ENCODE measurements at regions not wholly inside any gene's neighbourhood (a gene's known extent, or its start where the extent isn't known, plus 50 kb on each side); places are given as distances from the start of the nearest gene placed in this dataset.

DNA sequence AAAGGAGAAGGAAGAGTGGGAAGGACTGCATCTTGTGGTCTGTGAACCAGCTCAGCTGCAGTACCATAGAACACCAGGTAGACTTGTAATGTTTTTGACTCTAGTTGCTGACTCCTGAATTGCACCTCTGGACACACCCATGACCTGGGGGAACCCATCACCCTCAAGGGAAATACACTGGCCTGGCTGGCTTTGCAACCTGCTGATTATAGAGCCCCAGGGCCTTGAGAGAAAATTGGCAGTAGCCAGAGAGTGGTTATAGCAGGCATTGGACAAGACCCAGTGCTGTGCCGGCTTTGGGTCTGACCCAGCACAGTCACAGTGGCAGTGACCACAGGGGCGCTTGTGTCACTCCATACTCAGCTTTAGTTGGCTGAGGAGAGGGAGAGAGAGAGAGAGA is 902.3 kb downstream of the GRID1 start:
- TF ChIP-seq, protein P1, sequence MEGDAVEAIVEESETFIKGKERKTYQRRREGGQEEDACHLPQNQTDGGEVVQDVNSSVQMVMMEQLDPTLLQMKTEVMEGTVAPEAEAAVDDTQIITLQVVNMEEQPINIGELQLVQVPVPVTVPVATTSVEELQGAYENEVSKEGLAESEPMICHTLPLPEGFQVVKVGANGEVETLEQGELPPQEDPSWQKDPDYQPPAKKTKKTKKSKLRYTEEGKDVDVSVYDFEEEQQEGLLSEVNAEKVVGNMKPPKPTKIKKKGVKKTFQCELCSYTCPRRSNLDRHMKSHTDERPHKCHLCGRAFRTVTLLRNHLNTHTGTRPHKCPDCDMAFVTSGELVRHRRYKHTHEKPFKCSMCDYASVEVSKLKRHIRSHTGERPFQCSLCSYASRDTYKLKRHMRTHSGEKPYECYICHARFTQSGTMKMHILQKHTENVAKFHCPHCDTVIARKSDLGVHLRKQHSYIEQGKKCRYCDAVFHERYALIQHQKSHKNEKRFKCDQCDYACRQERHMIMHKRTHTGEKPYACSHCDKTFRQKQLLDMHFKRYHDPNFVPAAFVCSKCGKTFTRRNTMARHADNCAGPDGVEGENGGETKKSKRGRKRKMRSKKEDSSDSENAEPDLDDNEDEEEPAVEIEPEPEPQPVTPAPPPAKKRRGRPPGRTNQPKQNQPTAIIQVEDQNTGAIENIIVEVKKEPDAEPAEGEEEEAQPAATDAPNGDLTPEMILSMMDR (IDR thresholded peaks at IDR 0.05) = no peak
- no peak for TF ChIP-seq EP300 (IDR thresholded peaks at IDR 0.05)
- no peak for TF ChIP-seq POLR2A (IDR thresholded peaks at IDR 0.05)
- TF ChIP-seq POLR2AphosphoS5 (IDR thresholded peaks at IDR 0.05) = no peak
- Histone ChIP-seq H3K27ac (no peak overlapping the region), H3K36me3 (no peaks in the 10 kb centered on the region), H3K4me3 (no peak overlapping the region), H3K9me3 (no peaks in the 10 kb centered on the region), H3K4me1 (no peaks in the 10 kb centered on the region), H3K27me3 (no peaks in the 10 kb centered on the region)
- WGBS, 2 donors (ENCODE audit: low coverage in 1 of 2) = 76% methylated on average over 2 of the region's 2 CpGs; no CpG with 5 or more reads in 1 of the 2 donors
- ATAC-seq = no peak

DNA sequence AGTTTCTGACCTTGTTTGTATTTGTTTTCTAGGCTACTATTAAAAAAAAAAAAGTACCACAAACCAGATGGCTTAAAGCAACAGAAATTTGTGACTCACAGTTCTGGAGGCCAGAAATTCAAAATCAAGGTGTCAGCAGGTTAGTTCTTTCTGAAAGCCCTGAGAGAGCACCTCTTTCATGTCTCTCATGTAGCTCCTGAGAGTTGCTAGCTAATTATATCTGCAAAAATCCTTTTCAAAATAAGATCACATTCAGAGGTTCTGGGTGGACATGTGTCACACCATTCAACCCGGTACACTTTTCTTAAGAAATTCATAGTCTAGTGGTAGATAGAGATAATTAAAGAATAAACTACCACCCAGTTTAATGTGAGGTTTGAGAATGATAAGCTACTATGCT is 888.6 kb downstream of the GRID1 start:
- WGBS, 2 donors (ENCODE audit: low coverage in 1 of 2) = 86% methylated on average over 1 of the region's 1 CpG; no CpG with 5 or more reads in 1 of the 2 donors
- ATAC-seq = no peak
- Histone ChIP-seq H3K9me3 (peaks cover 0 to 10% (median 0%) of the 10 kb centered on the region in 3 donors), H3K36me3 (no peaks in the 10 kb centered on the region), H3K4me3 (no peak overlapping the region), H3K27ac (no peak overlapping the region), H3K4me1 (no peaks in the 10 kb centered on the region), H3K27me3 (no peaks in the 10 kb centered on the region)
- TF ChIP-seq EP300 (IDR thresholded peaks at IDR 0.05) = no peak
- TF ChIP-seq, protein P1 (IDR thresholded peaks at IDR 0.05) = no peak
- no peak for TF ChIP-seq POLR2A (IDR thresholded peaks at IDR 0.05)
- no peak for TF ChIP-seq POLR2AphosphoS5 (IDR thresholded peaks at IDR 0.05)

DNA sequence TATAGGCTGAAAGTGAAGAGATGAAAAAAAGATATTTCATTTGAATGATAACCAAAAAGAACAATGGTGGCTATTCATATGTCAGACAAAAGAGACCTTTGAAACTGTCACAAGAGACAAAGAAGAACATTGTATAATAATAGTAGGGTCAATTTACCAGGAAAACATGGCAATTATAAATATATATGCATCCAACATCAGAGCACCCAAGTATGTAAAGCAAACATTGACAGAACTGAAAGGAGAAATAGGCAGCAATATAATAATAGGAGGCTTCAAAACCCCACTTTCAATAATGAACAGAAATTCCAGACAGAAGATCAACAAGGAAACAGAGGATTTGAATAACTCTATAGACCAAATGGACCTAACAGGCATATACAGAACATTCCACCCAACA is 876.2 kb downstream of the GRID1 start:
- Histone ChIP-seq H3K4me3 (no peak overlapping the region), H3K9me3 (no peaks in the 10 kb centered on the region), H3K36me3 (no peaks in the 10 kb centered on the region), H3K27me3 (no peaks in the 10 kb centered on the region), H3K4me1 (no peaks in the 10 kb centered on the region), H3K27ac (no peak overlapping the region)
- ATAC-seq = no peak
- TF ChIP-seq POLR2A (IDR thresholded peaks at IDR 0.05) (no peak), POLR2AphosphoS5 (IDR thresholded peaks at IDR 0.05) (no peak), EP300 (IDR thresholded peaks at IDR 0.05) (no peak)
- TF ChIP-seq, protein P1 (IDR thresholded peaks at IDR 0.05) = no peak

DNA sequence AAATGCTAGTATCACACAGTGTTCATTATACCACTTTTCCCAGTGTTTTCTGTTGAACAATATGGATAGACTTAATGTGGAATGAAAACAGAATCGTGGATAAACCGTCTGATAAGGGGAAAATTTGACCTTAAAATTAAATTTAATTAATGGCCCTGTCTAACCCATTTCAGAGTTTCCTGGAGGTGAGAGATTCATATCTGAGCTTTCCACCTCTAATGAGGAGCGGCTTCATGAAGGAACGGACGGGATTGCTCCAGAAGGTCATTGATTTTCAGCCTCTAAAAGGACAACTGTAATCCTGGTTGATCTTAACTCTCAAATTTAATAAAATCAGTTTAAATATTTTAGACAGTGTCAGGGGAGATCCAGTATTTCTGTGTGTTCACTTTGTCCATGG is 874.9 kb downstream of the GRID1 start:
- TF ChIP-seq, protein P1 (IDR thresholded peaks at IDR 0.05) = no peak
- no peak for TF ChIP-seq POLR2A (IDR thresholded peaks at IDR 0.05)
- TF ChIP-seq POLR2AphosphoS5 (IDR thresholded peaks at IDR 0.05) = no peak
- TF ChIP-seq EP300 (IDR thresholded peaks at IDR 0.05) = no peak
- no peaks in the 10 kb centered on the region for H3K36me3 ChIP-seq
- no peaks in the 10 kb centered on the region for H3K27me3 ChIP-seq
- no peaks in the 10 kb centered on the region for H3K4me1 ChIP-seq
- no peak overlapping the region for H3K4me3 ChIP-seq
- no peak overlapping the region for H3K27ac ChIP-seq
- no peak for ATAC-seq
- WGBS, 2 donors (ENCODE audit: low coverage in 1 of 2) = 51 to 70% methylated on average over 4 to 5 of the region's 5 CpGs
- H3K9me3 ChIP-seq = no peaks in the 10 kb centered on the region

DNA sequence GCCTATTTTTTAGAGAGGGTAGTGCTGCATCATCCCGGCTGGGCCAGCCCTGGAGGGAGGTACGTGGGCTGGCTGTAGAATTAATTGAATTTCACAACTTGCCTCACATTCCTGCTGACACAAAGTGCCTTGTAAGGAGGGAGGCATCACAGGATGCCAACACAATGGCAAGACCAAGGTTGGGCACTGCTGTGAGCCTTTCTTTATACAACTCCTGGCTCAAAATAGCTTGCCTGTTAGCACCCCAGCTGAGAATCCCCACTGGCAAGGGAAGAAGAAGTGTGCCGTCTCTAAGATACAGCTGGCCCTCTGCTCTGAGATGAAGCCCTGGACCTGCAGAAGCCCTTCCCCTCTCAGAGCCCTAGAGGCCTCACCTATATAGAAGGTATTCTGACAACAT is 873.9 kb downstream of the GRID1 start:
- H3K4me3 ChIP-seq = no peak overlapping the region
- H3K9me3 ChIP-seq = no peaks in the 10 kb centered on the region
- ATAC-seq = no peak
- no peaks in the 10 kb centered on the region for H3K4me1 ChIP-seq
- TF ChIP-seq POLR2AphosphoS5 (IDR thresholded peaks at IDR 0.05) = no peak
- TF ChIP-seq, protein P1 (IDR thresholded peaks at IDR 0.05) = no peak
- no peak for TF ChIP-seq POLR2A (IDR thresholded peaks at IDR 0.05)
- no peak for TF ChIP-seq EP300 (IDR thresholded peaks at IDR 0.05)
- H3K27me3 ChIP-seq = no peaks in the 10 kb centered on the region
- WGBS, 2 donors (ENCODE audit: low coverage in 1 of 2) = 0 to 4% methylated on average over 1 to 2 of the region's 3 CpGs
- H3K27ac ChIP-seq = no peak overlapping the region
- no peaks in the 10 kb centered on the region for H3K36me3 ChIP-seq

Measured in gastroesophageal sphincter (tissue), 4 donors.